Islet of Langerhans (tissue), 1 donor: ENCODE measurements at regions not wholly inside any gene's neighbourhood (a gene's known extent, or its start where the extent isn't known, plus 50 kb on each side); places are given as distances from the start of the nearest gene placed in this dataset.
"Not testable (repeated sequence)": the region's sequence is repeated elsewhere in the genome, so short reads cannot be mapped to it uniquely, and the experiment has no call there.

Experiments
- FAIRE-seq: peaks from one replicate; lab custom pipeline; 2011; peaks lifted over from hg19 to GRCh38; lab: Jason Lieb, UNC

- FAIRE-seq = no peak
Measured at GRCh38 chr18:40346146-40346545, 1608.9 kb upstream of the PIK3C3 start.

GRCh38 chr18:40341701-40342100 lies 1613.3 kb upstream of the PIK3C3 start:
- no peak for FAIRE-seq

DNA sequence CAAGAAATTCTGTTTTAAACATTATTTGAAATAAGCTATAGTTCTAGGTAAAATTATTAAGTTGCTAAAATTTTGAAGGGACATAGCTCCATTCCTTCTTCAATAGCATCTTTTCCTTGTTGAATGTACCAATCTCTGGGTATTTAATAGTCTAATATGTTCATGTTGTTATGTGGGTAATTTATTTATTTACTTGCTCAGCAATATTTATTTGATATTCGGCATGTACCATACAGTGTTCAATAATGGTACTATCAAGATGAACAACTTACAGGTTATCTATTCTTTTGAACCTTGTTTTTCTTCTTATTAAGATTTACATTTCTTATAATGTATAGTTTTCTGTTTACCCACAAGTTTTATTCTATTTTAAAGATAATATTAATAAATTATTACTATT lies 1616.8 kb upstream of the PIK3C3 start:
- no peak for FAIRE-seq

DNA sequence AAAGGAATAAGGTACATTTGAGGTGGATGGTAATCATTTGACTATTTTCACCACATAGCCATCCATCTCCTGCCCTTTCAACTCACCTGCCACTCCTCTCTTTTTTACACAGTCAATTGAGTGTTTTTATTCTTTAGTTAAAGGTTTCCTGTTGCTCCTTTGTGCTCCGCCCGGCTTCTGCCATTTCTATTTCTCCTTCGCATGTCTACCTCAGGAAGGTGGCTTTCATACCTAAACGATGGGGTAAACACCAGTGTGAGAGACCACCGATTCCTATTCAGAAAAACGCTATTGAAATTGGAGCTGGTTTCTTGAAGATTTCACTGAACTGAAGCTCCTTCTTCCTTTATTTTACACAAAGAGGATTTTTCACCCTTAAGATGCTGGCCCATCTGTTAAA lies 1628.0 kb upstream of the PIK3C3 start:
- no peak for FAIRE-seq

DNA sequence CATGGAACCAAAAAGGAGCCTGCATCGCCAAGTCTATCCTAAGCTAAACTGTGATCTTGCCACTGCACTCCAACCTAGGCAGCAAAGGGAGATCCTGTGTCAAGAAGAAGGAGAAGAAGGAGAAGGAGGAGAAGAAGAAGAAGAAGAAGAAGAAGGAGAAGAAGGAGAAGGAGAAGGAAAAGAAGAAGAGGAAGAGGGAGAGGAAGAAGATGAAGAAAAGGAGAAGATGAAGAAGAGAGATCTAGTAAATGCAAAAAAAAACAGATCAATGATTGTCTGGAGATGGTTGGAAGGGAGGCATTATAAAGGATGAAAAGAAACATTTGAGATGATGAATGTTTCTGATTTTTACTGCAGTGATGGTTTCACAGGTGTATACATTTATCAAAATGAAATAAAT lies 1629.0 kb upstream of the PIK3C3 start:
- FAIRE-seq = no peak

GRCh38 chr18:40314199-40314598 lies 1640.8 kb upstream of the PIK3C3 start:
- no peak for FAIRE-seq

- FAIRE-seq = no peak
Measured at GRCh38 chr18:40313030-40313642, 1641.9 kb upstream of the PIK3C3 start.

- FAIRE-seq = no peak
Measured at GRCh38 chr18:40307627-40308026, 1647.4 kb upstream of the PIK3C3 start.

DNA sequence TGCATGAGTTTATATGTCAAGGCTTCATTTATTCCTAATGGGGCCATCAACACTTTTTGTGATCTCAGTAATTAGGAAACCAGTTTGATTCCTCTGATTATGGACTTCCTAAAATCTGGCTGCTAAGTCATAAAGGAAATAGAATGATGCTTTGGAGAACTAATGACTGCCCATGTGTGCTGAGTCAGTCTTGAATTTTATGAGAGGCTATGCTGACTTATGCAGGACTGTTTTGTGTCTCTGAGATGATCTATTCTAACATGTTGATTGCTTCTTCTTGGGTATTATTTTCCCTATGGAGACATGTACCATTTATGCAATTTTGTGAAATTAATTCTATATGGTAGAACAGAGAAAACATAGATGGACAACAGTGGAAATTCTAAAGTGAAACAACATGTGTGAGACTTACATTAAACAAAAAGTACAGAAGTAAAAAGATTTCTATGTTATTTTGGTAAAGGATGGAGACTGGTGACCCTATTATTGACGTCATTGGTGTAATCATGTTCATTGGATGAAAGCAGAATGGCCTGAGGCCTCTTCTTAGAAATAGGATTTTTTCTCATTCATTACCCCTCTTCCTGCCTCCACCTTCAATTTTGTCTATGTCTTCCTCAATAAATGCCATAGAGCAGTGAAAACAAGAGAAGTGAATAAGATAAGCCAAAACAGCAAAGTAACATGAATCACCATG lies 1658.2 kb upstream of the PIK3C3 start:
- FAIRE-seq = no peak

DNA sequence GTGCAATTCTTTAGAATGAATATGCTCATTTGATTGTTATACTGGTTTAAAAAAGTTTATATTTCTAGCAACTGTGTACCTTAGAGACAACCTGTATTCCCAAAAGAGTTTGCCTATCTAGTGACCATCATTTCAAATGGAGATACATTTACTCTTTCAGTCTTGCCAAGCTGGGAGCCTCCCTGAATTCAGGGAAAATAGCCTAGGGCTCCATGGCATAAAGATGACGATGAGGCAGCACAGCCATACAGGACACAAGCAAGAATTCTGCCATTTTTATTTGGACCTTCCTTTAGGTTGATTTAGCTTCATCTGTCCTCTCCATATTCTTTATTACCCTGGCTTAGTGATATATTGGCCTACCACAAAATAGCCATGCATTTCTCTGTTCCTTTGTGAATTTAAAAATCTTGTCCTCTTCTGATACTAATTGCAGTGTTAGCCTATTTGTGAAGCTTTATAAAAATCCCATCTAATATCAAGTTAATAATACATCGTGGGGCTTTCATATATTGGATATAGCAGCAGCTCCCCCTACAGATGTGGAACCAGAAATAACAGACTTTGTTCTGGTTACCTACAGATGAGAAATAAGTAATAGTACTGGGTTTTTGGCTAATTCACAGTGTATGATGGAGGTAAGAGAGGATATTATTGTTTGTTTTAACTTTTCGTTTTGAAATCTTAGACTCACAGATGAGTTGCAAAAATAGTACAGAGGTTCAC lies 1661.9 kb upstream of the PIK3C3 start:
- no peak for FAIRE-seq

- FAIRE-seq = no peak
Measured at GRCh38 chr18:40283560-40283959, 1671.5 kb upstream of the PIK3C3 start.

- not testable (repeated sequence) for FAIRE-seq
Measured at GRCh38 chr18:40281356-40281755, 1673.7 kb upstream of the PIK3C3 start.

DNA sequence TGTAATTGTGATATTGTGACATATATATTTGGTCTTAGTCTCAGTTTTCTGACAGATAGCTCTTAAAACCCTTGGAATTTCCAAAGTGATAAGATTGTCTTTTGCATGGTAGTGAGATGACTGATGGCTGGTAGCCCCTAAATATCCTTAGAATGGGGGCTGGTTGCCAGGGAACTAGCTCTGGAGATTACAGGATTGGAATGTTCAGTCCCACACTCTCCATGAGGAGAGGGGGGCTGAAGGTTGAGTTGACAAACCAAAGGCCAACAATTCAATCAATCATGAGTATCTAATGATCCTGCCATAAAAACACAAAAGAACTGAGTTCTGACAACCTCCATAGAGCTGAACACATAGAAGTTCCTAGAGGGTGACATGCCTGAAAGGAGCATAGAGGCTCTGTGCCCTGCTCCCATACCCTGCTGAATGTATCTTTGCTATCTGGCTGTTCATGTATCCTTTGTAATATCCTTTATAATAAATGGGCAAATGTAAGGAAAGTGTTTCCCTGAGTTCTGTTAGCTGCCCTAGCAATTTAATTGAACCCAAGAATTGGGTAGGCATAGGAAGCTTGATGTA lies 1680.3 kb upstream of the PIK3C3 start:
- FAIRE-seq = no peak

DNA sequence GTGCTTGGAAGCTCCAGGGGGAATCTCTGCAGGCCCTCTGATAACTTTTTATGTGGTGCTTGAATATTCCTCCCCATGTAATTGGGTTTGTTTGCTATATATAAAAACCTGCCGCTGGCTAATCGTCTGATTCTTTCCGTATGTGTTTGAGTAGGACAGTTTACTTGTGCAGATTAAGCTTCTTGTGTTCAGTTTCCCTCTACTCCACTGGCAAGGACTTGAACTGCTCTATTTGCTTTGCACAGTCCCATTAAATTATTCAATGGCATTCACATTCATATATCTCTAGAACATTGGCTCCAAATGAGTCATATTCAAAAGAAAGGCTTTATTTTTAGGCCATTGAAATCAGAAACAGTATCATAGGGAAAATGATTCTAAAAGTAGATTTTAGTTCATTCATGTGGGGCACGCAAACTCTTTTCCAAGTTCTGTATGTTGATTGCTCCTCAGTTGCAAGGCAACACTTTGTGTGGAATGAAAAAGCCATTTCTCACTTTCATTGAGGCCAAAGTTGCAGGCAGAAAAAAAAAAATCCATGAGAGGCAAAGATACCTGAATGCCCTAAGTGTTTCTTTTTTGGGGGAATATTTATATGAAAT lies 1682.3 kb upstream of the PIK3C3 start:
- FAIRE-seq = no peak

DNA sequence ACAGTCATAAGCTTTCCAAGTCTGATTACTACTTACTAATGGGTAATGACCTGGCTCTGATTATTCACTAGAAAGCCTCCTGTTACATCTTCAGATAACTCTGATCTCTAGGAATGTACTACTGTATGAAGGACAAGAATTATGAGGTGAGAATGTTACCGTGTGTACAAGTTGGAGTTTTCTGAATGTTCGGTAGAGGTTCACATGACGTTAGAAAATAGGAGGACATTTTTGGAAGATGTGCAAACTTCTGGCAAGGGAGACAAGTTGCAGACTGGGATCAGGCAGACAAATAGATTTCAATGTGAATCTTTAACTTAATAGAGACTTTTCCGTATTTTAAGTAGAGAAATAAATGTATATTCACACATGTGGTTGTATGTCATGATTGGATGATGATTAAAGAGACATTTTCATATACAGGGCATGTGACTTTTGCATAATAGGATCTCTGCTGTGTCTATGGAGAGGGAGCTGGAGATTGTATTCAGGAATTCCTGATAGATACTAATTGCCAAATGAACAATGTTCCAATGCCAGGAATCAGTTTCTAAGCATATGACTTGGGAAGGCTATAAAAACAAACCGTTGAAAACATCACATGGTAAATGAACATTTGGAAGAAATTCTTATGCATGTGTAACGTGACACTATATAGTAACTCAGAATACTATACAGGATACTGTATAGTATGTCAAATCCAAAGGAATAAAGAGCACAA lies 1695.8 kb upstream of the PIK3C3 start:
- no peak for FAIRE-seq

DNA sequence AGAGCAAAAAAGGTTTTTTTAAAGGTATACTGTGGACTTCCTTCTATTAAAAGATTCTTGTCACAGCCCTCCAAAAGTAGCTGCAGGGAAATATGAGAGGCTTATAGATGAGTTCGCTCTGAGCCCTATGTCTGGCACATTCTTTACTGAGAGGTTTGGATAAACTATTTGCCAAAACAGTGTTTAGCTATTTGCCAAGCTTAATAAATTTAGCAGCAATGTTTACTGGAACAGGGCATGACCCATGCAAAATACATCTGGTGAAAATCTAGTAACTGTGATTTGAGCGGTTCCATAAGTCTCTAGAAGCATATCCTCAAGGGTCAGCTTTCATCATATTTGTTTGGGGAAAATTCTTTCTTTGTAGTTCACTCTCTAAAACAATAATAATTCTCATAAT lies 1696.7 kb upstream of the PIK3C3 start:
- no peak for FAIRE-seq

- FAIRE-seq = no peak
Measured at GRCh38 chr18:40250236-40250635, 1704.8 kb upstream of the PIK3C3 start.

DNA sequence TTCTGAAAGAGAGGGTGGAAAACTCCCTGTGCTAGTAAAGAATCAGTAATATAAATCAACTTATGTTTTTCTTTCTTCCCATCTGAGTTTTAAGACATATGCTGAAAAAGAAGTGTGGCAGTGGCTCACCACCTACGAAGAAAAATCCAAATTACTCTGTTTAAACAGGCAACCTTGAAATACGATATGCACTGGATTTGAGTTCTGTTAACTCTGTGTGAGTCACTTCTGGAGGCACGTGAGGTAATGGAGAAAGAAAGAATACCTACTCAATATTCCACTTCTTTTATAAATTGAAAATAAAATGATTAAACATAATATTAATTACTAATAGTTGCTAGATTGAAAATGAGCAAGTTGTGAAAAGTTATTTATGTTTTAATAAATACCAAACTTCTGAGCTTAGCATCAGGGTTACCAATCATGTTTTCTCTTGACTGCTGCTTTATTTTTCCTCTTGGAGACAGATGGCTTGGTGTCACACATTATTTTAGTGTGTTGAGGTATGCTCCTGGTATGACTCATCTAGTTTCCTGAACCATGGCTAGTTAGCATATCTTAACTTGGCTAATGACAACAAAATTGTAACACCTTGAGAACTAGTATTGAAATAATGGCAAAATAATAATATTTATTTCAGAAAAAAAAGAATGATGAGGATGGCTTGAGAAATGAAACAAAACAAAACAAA lies 1705.5 kb upstream of the PIK3C3 start:
- no peak for FAIRE-seq

GRCh38 chr18:40245612-40246011 lies 1709.4 kb upstream of the PIK3C3 start:
- not testable (repeated sequence) for FAIRE-seq

- no peak for FAIRE-seq
Measured at GRCh38 chr18:40243607-40244006, 1711.4 kb upstream of the PIK3C3 start.

- no peak for FAIRE-seq
Measured at GRCh38 chr18:40235836-40236235, 1719.2 kb upstream of the PIK3C3 start.

DNA sequence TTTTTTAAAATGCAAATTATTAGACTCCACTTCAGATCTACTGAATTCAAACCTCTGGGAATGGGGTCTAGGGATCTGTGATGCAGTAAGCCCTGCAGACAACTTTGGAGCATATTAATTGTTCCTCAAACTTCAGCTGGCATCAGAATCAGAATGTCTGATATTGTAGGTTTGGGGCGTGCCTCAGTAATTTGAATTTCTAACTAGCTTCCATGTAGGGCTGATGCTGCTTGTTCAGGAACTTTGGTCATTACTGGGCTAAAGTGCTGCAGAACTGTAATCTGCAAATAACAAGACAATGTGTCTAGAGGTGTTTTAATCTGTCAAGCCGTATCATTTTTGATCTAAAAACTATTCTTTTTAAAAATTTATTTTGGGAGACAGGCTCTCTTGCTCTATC lies 1719.7 kb upstream of the PIK3C3 start:
- FAIRE-seq = no peak
